ENCODE measurements at regions not wholly inside any gene's neighbourhood (a gene's known extent, or its start where the extent isn't known, plus 50 kb on each side); places are given as distances from the start of the nearest gene placed in this dataset.
A peak's percentile ranks its signal among the peaks of the same experiment; 100 is the strongest.

DNA sequence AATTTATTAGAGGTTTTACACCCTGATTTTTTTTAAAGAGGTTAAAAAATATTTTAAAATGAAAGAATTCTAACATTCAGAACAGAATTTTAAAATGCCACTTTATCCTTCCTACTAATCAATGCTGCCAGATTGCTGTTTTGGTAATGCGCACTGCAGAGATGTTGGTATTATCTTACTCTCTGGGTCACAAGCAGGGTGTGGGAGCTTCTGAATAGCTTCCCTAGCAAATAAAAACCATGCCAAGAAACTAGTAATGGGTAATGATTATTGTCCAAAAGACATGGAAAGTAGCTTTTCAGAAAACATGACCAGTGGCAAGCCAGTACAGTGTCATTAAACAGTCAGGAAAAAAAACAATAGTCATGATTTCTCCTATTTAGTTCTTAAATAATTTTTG is 205.4 kb downstream of the TPBG start:
- DNase-seq (ENCODE audit: extremely low read depth in 1 of 11, low read depth in 9 of 11, low spot score in 4 of 11) = no peak

DNA sequence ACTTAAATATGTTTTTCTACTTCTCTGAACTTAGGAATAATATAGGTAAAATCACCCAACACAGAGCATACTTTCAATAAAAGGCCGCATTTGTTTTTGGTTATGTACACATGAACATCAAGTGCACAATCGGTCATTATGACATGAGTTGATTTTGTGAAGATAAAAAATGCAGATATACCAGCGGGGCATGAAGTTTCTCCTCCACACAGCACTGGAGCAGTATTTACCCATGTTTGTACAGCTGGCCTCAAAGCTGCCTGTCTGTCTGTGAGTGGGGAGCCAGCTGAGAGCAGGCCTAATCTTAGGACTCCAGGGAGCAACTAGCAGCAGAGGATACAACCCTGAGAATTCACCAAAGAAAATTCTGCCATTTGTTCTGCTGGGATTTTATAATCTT is 206.5 kb downstream of the TPBG start:
- peak in 1 of 11 donors; percentile 12 for DNase-seq (ENCODE audit: extremely low read depth in 1 of 11, low read depth in 9 of 11, low spot score in 4 of 11)

GRCh38 chr6:82571455-82571854 is 207.8 kb downstream of the TPBG start:
- DNase-seq (ENCODE audit: extremely low read depth in 1 of 11, low read depth in 9 of 11, low spot score in 4 of 11) = no peak

DNA sequence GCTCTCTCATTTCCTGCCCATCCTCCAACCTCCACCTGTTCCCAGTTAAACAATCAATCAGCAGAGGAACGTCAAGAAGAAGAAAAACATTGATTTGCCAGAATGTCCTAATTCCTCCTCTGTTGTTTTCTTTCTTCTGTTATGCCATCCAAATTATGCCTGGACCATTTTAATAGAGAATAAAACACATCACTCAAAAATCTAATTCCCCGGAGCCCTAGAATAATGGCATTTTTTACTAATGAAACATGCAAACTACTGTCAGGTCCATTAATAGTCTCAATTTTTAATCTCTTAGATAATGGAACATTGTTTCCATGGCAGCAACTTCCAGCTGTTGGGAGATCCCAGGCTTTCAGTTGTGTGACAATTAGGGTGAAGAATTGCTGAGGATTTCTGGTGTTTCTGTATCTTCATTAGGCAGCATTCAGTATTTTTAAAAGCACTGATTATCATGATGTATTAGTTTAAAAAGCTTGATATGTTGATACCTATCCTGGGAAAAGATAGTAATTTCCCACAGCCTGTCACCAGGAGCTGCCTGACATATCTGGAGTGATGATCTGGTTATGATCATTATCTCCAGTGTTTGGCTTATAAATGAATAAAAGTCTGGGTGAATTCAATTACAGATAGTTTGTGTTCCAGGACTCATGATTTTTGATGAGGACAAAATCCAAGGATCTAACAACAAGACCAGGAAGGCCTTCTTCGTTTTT is 209.8 kb downstream of the TPBG start:
- no peak for DNase-seq (ENCODE audit: extremely low read depth in 1 of 11, low read depth in 9 of 11, low spot score in 4 of 11)

DNA sequence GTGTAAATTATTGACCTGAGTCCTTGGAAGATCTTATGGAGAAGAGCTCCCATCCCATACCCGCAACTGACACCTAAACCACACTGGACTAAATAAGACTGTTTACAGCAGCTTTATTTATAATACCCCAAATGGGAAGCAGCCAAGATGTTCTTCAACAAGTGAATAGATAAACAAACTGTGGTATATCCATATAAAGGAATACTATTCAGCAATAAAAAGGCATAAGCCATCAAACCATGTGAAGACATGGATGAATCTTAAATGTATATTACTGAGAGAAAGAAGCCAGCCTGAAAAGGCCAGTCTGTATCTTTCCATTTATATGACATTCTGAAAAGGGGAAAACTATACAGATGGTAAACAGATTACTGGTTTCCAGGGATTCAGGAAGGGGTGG is 212.7 kb downstream of the TPBG start:
- DNase-seq (ENCODE audit: extremely low read depth in 1 of 11, low read depth in 9 of 11, low spot score in 4 of 11) = no peak

DNA sequence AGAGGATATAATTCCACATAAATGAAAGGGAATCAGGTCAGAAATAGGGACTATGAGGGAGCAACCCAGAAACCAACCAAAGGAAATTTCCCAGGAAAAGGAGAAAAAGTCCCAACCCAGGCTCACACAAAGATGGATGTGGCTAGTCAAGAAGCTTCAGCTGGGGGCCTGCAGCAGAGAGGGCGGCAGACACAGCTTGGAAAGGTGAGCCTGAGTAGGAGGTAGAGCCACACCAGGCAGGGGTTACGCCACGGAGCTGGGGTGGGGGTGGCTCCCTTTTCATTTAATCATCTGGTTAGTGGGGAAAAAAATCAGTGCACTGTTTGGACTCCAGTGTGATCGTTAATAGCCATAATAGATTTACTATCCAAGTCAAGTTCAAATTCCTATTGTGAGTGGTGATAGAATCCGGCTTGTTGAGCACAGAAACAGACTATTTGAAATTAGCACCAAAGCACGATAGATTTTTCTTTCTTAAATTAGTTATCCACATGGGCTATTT is 220.6 kb downstream of the TPBG start:
- DNase-seq (ENCODE audit: extremely low read depth in 1 of 11, low read depth in 9 of 11, low spot score in 4 of 11) = peak; percentile 9 to 46 (median 31)

- no peak for DNase-seq (ENCODE audit: extremely low read depth in 1 of 11, low read depth in 9 of 11, low spot score in 4 of 11)
These were observed 221.2 kb downstream of the TPBG start for GRCh38 chr6:82584856-82585255.

DNA sequence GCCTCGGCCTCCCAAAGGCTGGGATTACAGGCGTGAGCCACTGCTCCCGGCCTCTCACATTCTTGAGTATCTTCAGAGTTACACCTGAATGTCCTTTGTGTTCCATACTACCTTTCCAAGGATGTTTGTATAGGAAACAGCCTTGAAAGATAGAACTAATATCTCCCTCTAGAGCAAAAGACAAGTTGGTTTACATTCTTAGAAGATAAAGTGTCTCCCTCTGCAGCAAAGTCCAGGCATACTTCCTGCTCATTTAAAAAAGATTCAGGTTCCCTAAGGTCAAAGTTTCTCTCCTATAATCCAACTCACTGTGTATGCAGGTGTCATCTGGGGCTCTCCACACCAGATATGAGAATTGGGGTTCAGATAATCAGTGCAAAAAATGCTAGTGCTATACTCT is 224.4 kb downstream of the TPBG start:
- no peak for DNase-seq (ENCODE audit: extremely low read depth in 1 of 11, low read depth in 9 of 11, low spot score in 4 of 11)

- DNase-seq (ENCODE audit: extremely low read depth in 1 of 11, low read depth in 9 of 11, low spot score in 4 of 11) = no peak
These were observed 225.3 kb downstream of the TPBG start for GRCh38 chr6:82588859-82589412.

- DNase-seq (ENCODE audit: extremely low read depth in 1 of 11, low read depth in 9 of 11, low spot score in 4 of 11) = no peak
These were observed 226.0 kb downstream of the TPBG start for GRCh38 chr6:82589509-82590206.

GRCh38 chr6:82597201-82597600 is 233.6 kb downstream of the TPBG start:
- no peak for DNase-seq (ENCODE audit: extremely low read depth in 1 of 11, low read depth in 9 of 11, low spot score in 4 of 11)

DNA sequence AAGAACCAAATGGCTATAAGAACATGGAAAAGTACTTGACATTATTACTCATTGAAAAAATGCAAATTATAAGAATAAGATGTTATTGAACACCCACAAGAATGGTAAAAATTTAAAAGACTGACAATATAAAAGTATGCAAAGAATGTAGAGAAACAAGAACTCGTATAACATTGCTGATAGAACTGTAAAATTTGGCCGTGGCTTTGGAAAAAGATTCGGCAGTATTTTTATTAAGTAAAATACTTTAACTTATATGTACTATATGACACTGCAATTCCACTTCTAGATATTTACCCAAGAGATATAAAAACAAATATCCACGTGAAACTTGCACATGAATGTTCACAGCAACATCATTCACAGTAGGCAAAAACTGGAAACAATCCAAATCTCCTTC is 239.2 kb downstream of the TPBG start:
- no peak for DNase-seq (ENCODE audit: extremely low read depth in 1 of 11, low read depth in 9 of 11, low spot score in 4 of 11)

DNA sequence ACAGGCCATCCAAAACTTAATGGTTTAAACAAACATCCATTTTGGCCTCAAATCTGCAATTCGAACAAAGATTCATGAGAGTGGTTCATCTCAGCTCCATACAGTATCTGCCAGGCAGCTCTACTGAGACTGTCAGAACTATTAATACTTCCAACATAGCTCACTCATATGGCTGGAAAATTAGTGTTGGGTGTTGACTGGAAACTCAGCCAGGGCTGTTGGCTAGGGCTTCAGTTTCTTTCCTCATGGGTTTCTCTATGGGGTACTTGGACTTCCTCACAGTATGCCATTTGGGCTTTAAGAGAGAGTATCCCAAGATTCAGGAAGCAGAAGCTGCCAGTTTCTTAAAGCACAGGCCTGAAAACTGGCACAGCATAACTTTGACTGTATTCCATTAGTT is 240.3 kb downstream of the TPBG start:
- no peak for DNase-seq (ENCODE audit: extremely low read depth in 1 of 11, low read depth in 9 of 11, low spot score in 4 of 11)

DNA sequence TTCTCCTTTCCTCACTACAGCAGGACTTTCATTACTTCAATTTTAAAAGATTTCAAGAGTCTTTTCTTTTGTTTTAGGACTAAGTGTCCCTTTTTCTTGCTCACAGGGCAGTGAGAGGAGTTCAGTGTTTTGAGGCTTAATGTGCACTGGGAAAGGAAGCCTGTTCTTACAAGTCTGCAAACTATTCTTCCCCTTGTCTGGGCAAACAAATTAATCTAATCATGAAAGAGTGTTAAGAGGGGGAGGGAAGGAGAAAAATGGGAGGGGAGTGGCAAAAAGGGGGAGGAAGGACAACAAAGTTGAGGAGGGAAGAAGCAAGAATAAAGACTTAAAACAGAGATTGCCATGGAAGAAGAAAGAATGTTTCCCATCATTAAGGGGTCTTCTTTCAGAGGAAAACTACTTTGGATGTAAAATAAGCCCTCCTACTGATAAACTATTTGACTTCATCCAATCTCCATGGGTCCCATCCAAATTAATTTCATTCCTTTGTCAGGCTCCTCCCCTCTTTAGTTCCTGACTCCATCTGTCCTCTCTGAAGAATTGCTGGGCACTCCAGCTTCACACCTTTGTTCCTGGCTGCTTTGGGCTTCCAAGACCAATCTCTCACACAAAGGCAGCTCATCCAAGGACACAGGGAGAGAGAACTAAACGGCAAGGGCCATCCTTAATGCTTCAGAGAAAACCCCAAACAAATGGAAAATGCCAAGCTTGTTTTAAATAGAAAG is 244.5 kb downstream of the TPBG start:
- DNase-seq (ENCODE audit: extremely low read depth in 1 of 11, low read depth in 9 of 11, low spot score in 4 of 11) = no peak

- no peak for DNase-seq (ENCODE audit: extremely low read depth in 1 of 11, low read depth in 9 of 11, low spot score in 4 of 11)
These were observed 245.2 kb downstream of the TPBG start for GRCh38 chr6:82608781-82609180.

- no peak for DNase-seq (ENCODE audit: extremely low read depth in 1 of 11, low read depth in 9 of 11, low spot score in 4 of 11)
These were observed 248.1 kb downstream of the TPBG start for GRCh38 chr6:82611751-82612150.

DNA sequence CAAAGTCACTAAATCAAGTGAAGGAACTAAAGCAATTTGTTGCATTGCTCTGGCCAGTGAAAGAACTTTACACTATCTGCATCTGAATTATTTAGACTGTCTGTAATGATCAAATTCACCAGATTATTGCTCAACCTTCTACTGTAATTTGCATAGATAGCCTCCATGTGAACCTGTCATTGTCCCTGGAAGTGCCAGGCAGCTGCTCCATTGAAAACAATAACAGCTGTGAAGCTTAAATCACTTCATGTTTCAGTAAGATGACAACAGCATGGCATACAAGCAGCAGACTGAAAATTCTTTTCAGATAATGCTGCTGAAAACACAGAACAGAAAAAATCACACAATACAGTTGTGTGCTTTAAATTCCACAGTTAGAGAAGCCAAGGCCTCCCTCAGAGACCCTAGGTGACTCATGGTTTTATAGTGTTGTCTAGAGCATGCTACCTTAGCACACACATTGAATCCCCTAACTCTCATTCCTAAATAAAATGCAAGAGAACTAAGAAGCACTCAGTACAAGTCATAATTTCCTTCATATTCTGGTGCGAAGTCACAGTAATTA is 248.9 kb downstream of the TPBG start:
- DNase-seq (ENCODE audit: extremely low read depth in 1 of 11, low read depth in 9 of 11, low spot score in 4 of 11) = no peak

GRCh38 chr6:82614518-82614917 is 250.9 kb downstream of the TPBG start:
- DNase-seq (ENCODE audit: extremely low read depth in 1 of 11, low read depth in 9 of 11, low spot score in 4 of 11) = no peak

DNA sequence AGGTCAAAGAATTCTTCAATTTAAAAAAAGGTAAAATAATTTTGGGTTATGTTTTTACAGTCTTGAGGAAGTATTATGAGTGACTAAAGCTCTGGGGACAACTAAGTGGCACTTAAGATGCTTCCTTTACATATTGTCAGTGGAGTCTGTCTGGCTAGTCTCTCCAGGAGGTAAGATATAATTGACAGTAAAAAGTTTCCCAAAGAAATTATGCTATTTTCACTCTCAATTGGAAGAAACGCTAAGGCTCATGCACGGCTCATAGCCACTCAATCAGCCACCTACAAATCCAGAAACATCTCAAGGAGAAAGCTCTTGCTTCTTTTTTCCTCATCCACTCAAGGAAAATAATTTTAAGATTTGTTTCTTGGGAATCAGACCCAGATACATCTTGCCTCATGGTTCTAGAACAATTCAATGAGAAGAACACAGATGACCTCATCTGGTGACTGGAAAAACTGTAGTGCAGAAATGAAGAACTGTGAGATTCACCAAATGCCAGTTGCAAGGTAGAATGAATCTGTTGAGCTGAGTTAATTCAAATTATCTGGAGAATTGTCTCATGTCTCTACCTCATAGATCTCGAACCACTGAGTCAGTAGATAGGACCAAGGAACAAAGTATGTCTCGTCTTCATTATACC is 252.9 kb downstream of the TPBG start:
- DNase-seq (ENCODE audit: extremely low read depth in 1 of 11, low read depth in 9 of 11, low spot score in 4 of 11) = peak in 1 of 11 donors; percentile 1

All from renal cortex interstitium (tissue), 11 donors.